GM23338 (cell line): ENCODE measurements at regions not wholly inside any gene's neighbourhood (a gene's known extent, or its start where the extent isn't known, plus 50 kb on each side); places are given as distances from the start of the nearest gene placed in this dataset.

ENCODE experiments used
- ATAC-seq: fragments of 200-7000 bp; cut with Tn5 transposase; 3 replicates; pipeline ENCODE4 v1.9.1; 2020
- DNase-seq: peaks from one replicate; pipeline ENCODE4 v3.0.0-alpha.2; 2015; ENCODE audit warnings: low spot score
- H2AFZ ChIP-seq: fragments of 200-600 bp; sonication (generic); 2 replicates; pipeline ENCODE4 v1.8.0; 2016; ENCODE audit warnings: antibody characterized with exemption, mild to moderate bottlenecking, moderate library complexity
- H3F3A ChIP-seq: fragments of 200-600 bp; sonication (generic); replicated peaks from 2 replicates; pipeline ENCODE4 v1.8.0; 2017; ENCODE audit warnings: antibody characterized with exemption, mixed run types, low read depth
- H3K27ac ChIP-seq: fragments of 200-600 bp; sonication (generic); 2 replicates; pipeline ENCODE4 v1.6.1; 2016; ENCODE audit warnings: low read depth
- H3K27me3 ChIP-seq: fragments of 200-600 bp; sonication (generic); 2 replicates; pipeline ENCODE4 v1.8.0; 2016; ENCODE audit warnings: mild to moderate bottlenecking, mixed run types, moderate library complexity; ENCODE audit not compliant: insufficient read depth
- H3K36me3 ChIP-seq: fragments of 200-600 bp; sonication (generic); 2 replicates; pipeline ENCODE4 v1.8.0; 2016; ENCODE audit warnings: mild to moderate bottlenecking; ENCODE audit not compliant: insufficient read depth
- H3K4me1 ChIP-seq: fragments of 200-600 bp; sonication (generic); 2 replicates; pipeline ENCODE4 v1.8.0; 2016; ENCODE audit warnings: mild to moderate bottlenecking, moderate library complexity; ENCODE audit not compliant: insufficient read depth
- H3K4me2 ChIP-seq: fragments of 200-600 bp; sonication (generic); 2 replicates; pipeline ENCODE4 v1.7.1; 2017; ENCODE audit warnings: mixed run types
- H3K4me3 ChIP-seq: fragments of 200-600 bp; sonication (generic); 2 replicates; pipeline ENCODE4 v1.6.1; 2016; ENCODE audit warnings: mixed run types
- H3K79me2 ChIP-seq: fragments of 200-600 bp; sonication (generic); replicated peaks from 2 replicates; pipeline ENCODE4 v1.8.0; 2017; ENCODE audit warnings: mild to moderate bottlenecking; ENCODE audit not compliant: insufficient read depth
- H3K9me2 ChIP-seq: fragments of 200-600 bp; sonication (generic); 2 replicates; pipeline ENCODE4 v1.8.0; 2017; ENCODE audit not compliant: insufficient read depth
- H4K20me1 ChIP-seq: fragments of 200-600 bp; sonication (generic); replicated peaks from 2 replicates; pipeline ENCODE4 v1.8.0; 2017; ENCODE audit warnings: mild to moderate bottlenecking; ENCODE audit not compliant: insufficient read depth
- H3K27ac Mint-ChIP-seq: 2 replicates; pipeline ENCODE4 v1.8.0; 2020; ENCODE audit warnings: inconsistent platforms, mild to moderate bottlenecking, moderate library complexity, mixed read lengths
- H3K27me3 Mint-ChIP-seq: 3 replicates; pipeline ENCODE4 v1.8.0; 2022; ENCODE audit warnings: low read depth, mild to moderate bottlenecking, moderate library complexity, mixed read lengths, inconsistent platforms; ENCODE audit not compliant: insufficient read depth, poor library complexity
- H3K36me3 Mint-ChIP-seq: 3 replicates; pipeline ENCODE4 v1.8.0; 2021; ENCODE audit warnings: low read depth, mild to moderate bottlenecking, inconsistent platforms, moderate library complexity, mixed read lengths
- H3K4me1 Mint-ChIP-seq: 3 replicates; pipeline ENCODE4 v1.8.0; 2020; ENCODE audit warnings: mild to moderate bottlenecking, inconsistent platforms, mixed read lengths
- H3K4me3 Mint-ChIP-seq: 3 replicates; pipeline ENCODE4 v1.8.0; 2021; ENCODE audit warnings: moderate library complexity, mild to moderate bottlenecking, inconsistent platforms, mixed read lengths
- H3K9me3 Mint-ChIP-seq: 3 replicates; pipeline ENCODE4 v1.8.0; 2020; ENCODE audit warnings: moderate library complexity, mild to moderate bottlenecking, inconsistent platforms, mixed read lengths
- CREB1 ChIP-seq: fragments of 250-450 bp; sonication (Bioruptor Pico); IDR thresholded peaks from 2 replicates; pipeline ENCODE4 v1.5.0; 2020; ENCODE audit warnings: low read depth, mild to moderate bottlenecking, moderate library complexity
- CTCF ChIP-seq, 2 experiments: fragments of 200-600 bp in 1 of 2; sonication (generic) in 1 of 2; conservative IDR thresholded peaks; 2 replicates each; pipeline versions ENCODE4 v1.5.1 to v1.6.1; 2016 to 2017; ENCODE audit warnings: antibody characterized with exemption in 2 of 2, low read depth in 2 of 2, mild to moderate bottlenecking in 2 of 2, moderate library complexity in 1 of 2
- ETS1 ChIP-seq: IDR thresholded peaks from 2 replicates; pipeline ENCODE4 v1.6.1; 2016; ENCODE audit warnings: antibody characterized with exemption
- EZH2 ChIP-seq: fragments of 200-600 bp; sonication (generic); IDR thresholded peaks from one replicate; pipeline ENCODE4 v1.8.0; 2017; ENCODE audit warnings: antibody characterized with exemption, mild to moderate bottlenecking, low read depth; ENCODE audit not compliant: unreplicated experiment
- EZH2phosphoT487 ChIP-seq: fragments of 200-600 bp; sonication (generic); IDR thresholded peaks from one replicate; pipeline ENCODE4 v1.8.1; 2018; ENCODE audit warnings: antibody characterized with exemption; ENCODE audit not compliant: unreplicated experiment
- JUNB ChIP-seq: IDR thresholded peaks from one replicate; pipeline ENCODE4 v1.6.1; 2016; ENCODE audit warnings: antibody characterized with exemption; ENCODE audit not compliant: unreplicated experiment
- NANOG ChIP-seq: IDR thresholded peaks from 2 replicates; pipeline ENCODE4 v1.6.1; 2016; ENCODE audit warnings: antibody characterized with exemption, borderline replicate concordance
- POLR2AphosphoS5 ChIP-seq: IDR thresholded peaks from 2 replicates; pipeline ENCODE4 v1.6.1; 2016; ENCODE audit warnings: antibody characterized with exemption, low read depth
- REST ChIP-seq: IDR thresholded peaks from one replicate; pipeline ENCODE4 v1.6.1; 2018; ENCODE audit warnings: antibody characterized with exemption; ENCODE audit not compliant: unreplicated experiment
- STAT1 ChIP-seq: IDR thresholded peaks from one replicate; pipeline ENCODE4 v1.6.1; 2016; ENCODE audit warnings: antibody characterized with exemption; ENCODE audit not compliant: unreplicated experiment
- ZNF114 ChIP-seq: fragments of 250-450 bp; sonication (Bioruptor Pico); IDR thresholded peaks from 2 replicates; pipeline ENCODE4 v1.5.0; 2020; ENCODE audit warnings: mild to moderate bottlenecking, moderate library complexity
- ZNF331 ChIP-seq: fragments of 250-450 bp; sonication (Bioruptor Pico); IDR thresholded peaks from 2 replicates; pipeline ENCODE4 v1.5.0; 2020; ENCODE audit warnings: low read depth, mild to moderate bottlenecking, moderate library complexity
- ZNF462 ChIP-seq: fragments of 250-450 bp; sonication (Bioruptor Pico); IDR thresholded peaks from 2 replicates; pipeline ENCODE4 v1.5.0; 2020; ENCODE audit warnings: mild to moderate bottlenecking, moderate library complexity

GRCh38 chrY:19167319-19168201 is 394.0 kb upstream of the HSFY2 start:
- H3K4me3 Mint-ChIP-seq = no peak overlapping the region
- TF ChIP-seq ZNF462 (CRISPR knock-in tag) (no peak), REST (no peak), ZNF331 (CRISPR knock-in tag) (no peak), JUNB (no peak), STAT1 (no peak), CTCF (conservative IDR thresholded peaks at IDR 0.05; ENCODE audit: low read depth in 2 of 2) (no peak), CREB1 (CRISPR knock-in tag) (no peak), EZH2phosphoT487 (no peak), NANOG (no peak), EZH2 (no peak), ZNF114 (CRISPR knock-in tag) (no peak), ETS1 (no peak), POLR2AphosphoS5 (no peak)
- Histone ChIP-seq H3K27me3 (no peaks in the 10 kb centered on the region), H4K20me1 (no peaks in the 10 kb centered on the region), H3K36me3 (no peaks in the 10 kb centered on the region), H3K4me2 (no peak overlapping the region), H3K79me2 (no peaks in the 10 kb centered on the region), H2AFZ (no peak overlapping the region), H3K9me2 (no peaks in the 10 kb centered on the region), H3K4me3 (no peak overlapping the region), H3K4me1 (no peaks in the 10 kb centered on the region), H3F3A (no peaks in the 10 kb centered on the region), H3K27ac (no peak overlapping the region)
- no peak overlapping the region for H3K27ac Mint-ChIP-seq
- H3K4me1 Mint-ChIP-seq = peaks cover 4% of the 10 kb centered on the region; the same call in 1 of the 3 replicates
- ATAC-seq (no peak), DNase-seq (no peak)
- H3K27me3 Mint-ChIP-seq = no peaks in the 10 kb centered on the region
- H3K36me3 Mint-ChIP-seq = peaks cover 11% of the 10 kb centered on the region
- peaks cover 13% of the 10 kb centered on the region for H3K9me3 Mint-ChIP-seq
